Ascending aorta (tissue), 2 donors: ENCODE measurements at regions not wholly inside any gene's neighbourhood (a gene's known extent, or its start where the extent isn't known, plus 50 kb on each side); places are given as distances from the start of the nearest gene placed in this dataset.
"Not testable (repeated sequence)": the region's sequence is repeated elsewhere in the genome, so short reads cannot be mapped to it uniquely, and the experiment has no call there.

Experiments
- DNase-seq, 2 donors: peaks; one replicate each; pipeline ENCODE4 v3.0.0-alpha.2; 2019; ENCODE audit warnings: low spot score in 2 of 2
- H3K27ac ChIP-seq, 2 donors: fragments of 200-600 bp; sonication (generic); one replicate each; pipeline ENCODE4 v1.5.1; 2016 to 2017; ENCODE audit warnings: mild to moderate bottlenecking in 1 of 2
- H3K27me3 ChIP-seq: fragments of 200-600 bp; sonication (generic); one replicate; pipeline ENCODE4 v1.5.1; 2017
- H3K36me3 ChIP-seq, 2 donors: fragments of 200-600 bp; sonication (generic); one replicate each; pipeline ENCODE4 v1.5.1; 2016
- H3K4me1 ChIP-seq, 2 donors: fragments of 200-600 bp; sonication (generic); one replicate each; pipeline ENCODE4 v1.5.1; 2016 to 2017; ENCODE audit warnings: mild to moderate bottlenecking in 1 of 2
- H3K4me3 ChIP-seq, 2 donors: fragments of 200-600 bp; sonication (generic); one replicate each; pipeline ENCODE4 v1.5.1; 2016 to 2017; ENCODE audit warnings: mild to moderate bottlenecking in 1 of 2
- H3K9me3 ChIP-seq, 2 donors: fragments of 200-600 bp; sonication (generic); one replicate each; pipeline ENCODE4 v1.5.1; 2016
- CTCF ChIP-seq, 3 experiments: fragments of 200-600 bp in 2 of 3; fragments of 450-650 bp in 1 of 3; sonication (generic) in 2 of 3; IDR thresholded peaks; one replicate each; pipeline ENCODE4 v1.5.1; 2016 to 2019; ENCODE audit warnings: antibody characterized with exemption in 3 of 3, mild to moderate bottlenecking in 1 of 3, moderate library complexity in 1 of 3
- intact Hi-C: fragments of 100-400 bp; cut with DNase I; formaldehyde crosslinking; loops from one replicate; pipeline ENCODE4 v1.15.1; 2023

- H3K36me3 ChIP-seq, result no peaks in the 10 kb centered on the region
- no peak overlapping the region for H3K27ac ChIP-seq
- H3K9me3 ChIP-seq, result no peaks in the 10 kb centered on the region
- no peak overlapping the region for H3K4me3 ChIP-seq
- no peak for TF ChIP-seq CTCF (IDR thresholded peaks at IDR 0.05)
- no peaks in the 10 kb centered on the region for H3K27me3 ChIP-seq
- H3K4me1 ChIP-seq, result no peaks in the 10 kb centered on the region
- DNase-seq, result no peak
- intact Hi-C loops, result no loop called here
Observed at GRCh38 chr4:97074531-97074930, 1068.7 kb downstream of the STPG2 start.

DNA sequence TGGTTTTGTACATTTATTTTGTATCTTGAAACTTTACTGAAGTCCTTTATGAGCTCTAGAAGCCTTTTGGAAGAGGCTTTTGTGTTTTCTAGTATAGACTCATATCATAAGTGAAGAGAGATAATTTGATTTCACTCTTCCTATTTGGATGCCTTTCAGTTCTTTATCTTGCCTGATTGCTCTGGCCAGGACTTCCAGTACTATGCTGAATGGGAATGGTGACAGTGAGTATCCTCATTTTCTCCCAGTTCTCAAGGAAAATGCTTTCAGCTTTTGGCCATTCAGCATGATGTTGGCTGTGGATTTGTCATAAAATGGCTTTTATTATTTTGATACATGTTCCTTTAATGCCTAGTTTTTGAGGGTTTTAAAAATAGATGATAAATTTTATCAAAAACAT lies 1061.3 kb downstream of the STPG2 start:
- TF ChIP-seq CTCF (IDR thresholded peaks at IDR 0.05), result no peak
- Histone ChIP-seq H3K4me1 (no peaks in the 10 kb centered on the region), H3K27ac (no peak overlapping the region), H3K9me3 (no peaks in the 10 kb centered on the region), H3K4me3 (no peak overlapping the region), H3K36me3 (no peaks in the 10 kb centered on the region), H3K27me3 (no peaks in the 10 kb centered on the region)
- intact Hi-C loops, result no loop called here
- no peak for DNase-seq

DNA sequence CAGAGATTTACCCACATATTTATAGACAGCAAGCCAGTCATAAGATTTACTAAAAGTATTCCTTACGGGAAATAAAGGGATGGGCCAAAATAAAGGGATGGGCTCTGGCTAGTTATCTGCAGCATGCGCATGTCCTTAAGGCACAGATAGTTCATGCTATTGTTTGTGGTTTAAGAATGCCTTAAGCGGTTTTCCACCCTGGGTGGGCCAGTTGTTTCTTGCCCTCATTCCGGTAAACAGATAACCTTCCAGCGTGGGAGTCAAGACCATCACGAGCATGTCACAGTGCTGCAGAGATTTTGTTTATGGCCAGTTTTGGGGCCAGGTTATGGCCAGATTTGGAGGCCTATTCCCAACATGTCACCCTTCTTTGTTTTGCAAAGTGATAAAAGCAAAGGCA lies 1046.2 kb downstream of the STPG2 start:
- H3K4me1 ChIP-seq, H3K4me3 ChIP-seq, H3K27ac ChIP-seq, DNase-seq, intact Hi-C loops, H3K36me3 ChIP-seq, H3K27me3 ChIP-seq, H3K9me3 ChIP-seq: not testable (repeated sequence)

DNA sequence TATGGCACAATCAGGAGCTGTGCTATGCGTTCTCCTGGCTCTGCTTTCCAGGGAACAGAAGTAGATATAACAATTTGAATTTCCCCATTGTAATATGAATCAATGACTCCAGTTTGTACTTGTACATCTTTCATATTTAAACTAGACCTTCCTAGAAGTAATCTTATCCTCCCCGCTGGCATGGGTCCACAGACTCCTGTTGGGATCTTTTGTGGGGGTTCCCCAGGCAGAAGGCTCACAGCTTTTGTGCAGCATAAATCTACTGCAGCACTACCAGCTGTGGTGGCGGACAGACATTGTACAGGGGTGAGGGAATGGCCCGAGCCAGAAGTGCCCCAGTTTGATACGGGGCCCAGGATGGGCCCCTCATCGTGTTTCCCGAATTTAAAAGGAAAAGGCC lies 1042.1 kb downstream of the STPG2 start:
- H3K4me3 ChIP-seq, DNase-seq, H3K36me3 ChIP-seq, H3K9me3 ChIP-seq, H3K27ac ChIP-seq, H3K27me3 ChIP-seq, H3K4me1 ChIP-seq, intact Hi-C loops: not testable (repeated sequence)

DNA sequence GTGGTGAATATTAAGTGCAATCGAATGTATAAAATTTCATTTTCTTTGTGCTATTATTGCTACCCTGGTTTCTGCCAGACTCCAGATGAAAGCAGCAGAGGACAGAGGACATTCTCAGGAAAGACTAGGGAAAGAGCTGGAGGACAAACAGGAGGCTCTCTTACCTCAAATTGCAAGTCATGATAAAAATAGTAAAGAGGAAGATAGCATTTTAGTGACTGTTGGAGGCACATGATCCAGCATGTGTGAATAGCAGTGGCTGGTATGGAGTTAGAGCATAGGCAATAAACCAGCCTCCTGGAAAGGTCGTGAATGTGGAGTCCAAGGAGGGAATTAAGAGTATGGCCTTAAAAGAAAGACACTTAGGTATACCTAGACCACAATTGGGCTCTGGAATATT lies 1040.0 kb downstream of the STPG2 start:
- no peak for DNase-seq
- intact Hi-C loops, result no loop called here
- Histone ChIP-seq H3K36me3 (no peaks in the 10 kb centered on the region), H3K4me3 (no peak overlapping the region), H3K4me1 (no peaks in the 10 kb centered on the region), H3K27me3 (no peaks in the 10 kb centered on the region), H3K27ac (no peak overlapping the region), H3K9me3 (no peaks in the 10 kb centered on the region)
- TF ChIP-seq CTCF (IDR thresholded peaks at IDR 0.05), result no peak

DNA sequence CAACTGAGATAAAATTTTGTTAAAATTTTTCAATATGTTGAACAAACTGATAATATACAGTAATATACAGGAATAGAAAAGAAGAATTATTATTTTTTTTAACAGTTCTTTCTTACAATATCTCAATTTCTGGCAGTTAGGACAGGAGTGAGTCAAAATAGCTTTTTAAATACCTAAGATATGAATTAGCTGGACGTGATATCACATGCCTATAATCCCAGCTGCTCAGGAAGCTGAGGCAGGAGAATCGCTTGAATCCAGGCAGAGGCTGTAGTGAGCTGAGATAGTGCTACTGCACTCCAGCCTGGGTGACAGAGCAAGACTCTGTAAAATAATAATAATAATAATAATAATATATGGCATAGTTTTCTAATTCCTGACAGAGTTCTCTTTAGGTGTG lies 1039.3 kb downstream of the STPG2 start:
- TF ChIP-seq CTCF (IDR thresholded peaks at IDR 0.05), result no peak
- Histone ChIP-seq H3K4me3 (no peak overlapping the region), H3K27me3 (no peaks in the 10 kb centered on the region), H3K9me3 (no peaks in the 10 kb centered on the region), H3K27ac (no peak overlapping the region), H3K36me3 (no peaks in the 10 kb centered on the region), H3K4me1 (no peaks in the 10 kb centered on the region)
- no peak for DNase-seq
- intact Hi-C loops, result no loop called here

DNA sequence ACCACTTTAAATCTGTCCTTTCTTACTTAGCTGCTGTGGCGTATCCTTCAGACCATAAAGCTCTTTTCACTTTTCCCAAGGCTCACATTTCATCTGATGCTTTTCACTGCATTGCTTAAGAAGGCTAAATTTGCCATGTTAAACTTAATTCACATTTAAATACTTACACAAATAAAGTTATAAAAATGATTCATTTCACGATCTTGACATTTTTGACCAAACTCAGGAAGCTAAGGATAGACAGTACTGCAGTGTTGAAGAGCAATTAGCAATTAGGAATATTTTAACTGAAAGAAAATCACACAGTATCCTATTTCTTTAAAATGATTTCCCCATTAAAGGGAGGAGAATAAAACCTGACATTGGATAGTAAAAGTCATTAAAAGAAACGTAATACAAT lies 1038.6 kb downstream of the STPG2 start:
- no peak for TF ChIP-seq CTCF (IDR thresholded peaks at IDR 0.05)
- Histone ChIP-seq H3K9me3 (no peaks in the 10 kb centered on the region), H3K4me1 (no peaks in the 10 kb centered on the region), H3K36me3 (no peaks in the 10 kb centered on the region), H3K4me3 (no peak overlapping the region), H3K27me3 (no peaks in the 10 kb centered on the region), H3K27ac (no peak overlapping the region)
- intact Hi-C loops, result no loop called here
- DNase-seq, result no peak
